Left lung (tissue), 4 donors: ENCODE measurements at regions not wholly inside any gene's neighbourhood (a gene's known extent, or its start where the extent isn't known, plus 50 kb on each side); places are given as distances from the start of the nearest gene placed in this dataset.

ENCODE experiments used
- ATAC-seq: fragments of 200-7000 bp; cut with Tn5 transposase; one replicate; pipeline ENCODE4 v1.9.1; 2020; ENCODE audit warnings: moderate library complexity
- DNase-seq, 4 donors: peaks; one replicate each; pipeline ENCODE4 v3.0.0-alpha.2; 2013 to 2020
- H3K27ac ChIP-seq, 2 donors: fragments of 200-600 bp; sonication (generic) in 1 of 2; one replicate each; pipeline versions ENCODE4 v1.5.0 to v1.8.0; 2020 to 2021
- H3K27me3 ChIP-seq, 2 donors: fragments of 200-600 bp; sonication (generic) in 1 of 2; one replicate each; pipeline versions ENCODE4 v1.5.0 to v1.8.0; 2020 to 2021
- H3K36me3 ChIP-seq, 2 donors: fragments of 200-600 bp; sonication (generic) in 1 of 2; one replicate each; pipeline versions ENCODE4 v1.5.0 to v1.8.0; 2020 to 2021
- H3K4me1 ChIP-seq, 2 donors: fragments of 200-600 bp; one replicate each; pipeline ENCODE4 v1.8.0; 2021
- H3K4me3 ChIP-seq, 2 donors: fragments of 200-600 bp; sonication (generic) in 1 of 2; one replicate each; pipeline versions ENCODE4 v1.5.0 to v1.8.0; 2020 to 2021; ENCODE audit warnings: mild to moderate bottlenecking in 1 of 2
- H3K9me3 ChIP-seq, 2 donors: fragments of 200-600 bp; sonication (generic) in 1 of 2; one replicate each; pipeline versions ENCODE4 v1.5.0 to v1.8.0; 2020 to 2021
- intact Hi-C, 2 donors: fragments of 100-400 bp; cut with DNase I; formaldehyde crosslinking; loops; one replicate each; pipeline versions ENCODE4 v1.11.2 to v1.14.2; 2022
- TF ChIP-seq, protein P1 (sequence below), 2 donors: fragments of 200-600 bp; sonication (generic) in 1 of 2; IDR thresholded peaks; one replicate each; pipeline versions ENCODE4 v1.5.0 to v1.8.0; 2021; ENCODE audit warnings: antibody characterized with exemption in 2 of 2
- donor health status: DM: no; HTN: yes; CAD: no.
- donor health status: DM: no; HTN: no; CAD: no.

DNA sequence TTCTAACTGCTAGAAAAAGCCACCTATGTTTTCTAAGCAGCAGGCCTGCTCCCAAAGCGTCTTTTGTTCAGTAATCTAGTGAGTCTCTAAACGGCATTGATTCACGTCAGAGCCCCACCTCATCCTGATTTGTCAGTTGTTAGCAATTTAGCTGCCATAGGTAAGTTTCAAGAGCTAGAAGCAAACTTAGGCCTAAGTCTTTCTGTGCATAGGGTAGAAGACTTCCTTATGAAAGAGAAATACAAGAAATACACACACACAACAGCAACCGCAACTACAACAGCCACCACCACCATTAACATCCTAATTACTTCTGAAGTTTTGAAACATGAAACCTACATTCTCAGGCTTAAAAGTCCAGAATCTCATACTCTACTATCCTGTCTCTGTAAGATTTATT, 531.1 kb upstream of the SPANXN1 start:
- Histone ChIP-seq H3K4me3 (no peak overlapping the region), H3K27ac (no peak overlapping the region), H3K9me3 (no peaks in the 10 kb centered on the region), H3K4me1 (no peaks in the 10 kb centered on the region), H3K27me3 (no peaks in the 10 kb centered on the region), H3K36me3 (no peaks in the 10 kb centered on the region)
- DNase-seq (no peak), ATAC-seq (no peak)
- TF ChIP-seq, protein P1, sequence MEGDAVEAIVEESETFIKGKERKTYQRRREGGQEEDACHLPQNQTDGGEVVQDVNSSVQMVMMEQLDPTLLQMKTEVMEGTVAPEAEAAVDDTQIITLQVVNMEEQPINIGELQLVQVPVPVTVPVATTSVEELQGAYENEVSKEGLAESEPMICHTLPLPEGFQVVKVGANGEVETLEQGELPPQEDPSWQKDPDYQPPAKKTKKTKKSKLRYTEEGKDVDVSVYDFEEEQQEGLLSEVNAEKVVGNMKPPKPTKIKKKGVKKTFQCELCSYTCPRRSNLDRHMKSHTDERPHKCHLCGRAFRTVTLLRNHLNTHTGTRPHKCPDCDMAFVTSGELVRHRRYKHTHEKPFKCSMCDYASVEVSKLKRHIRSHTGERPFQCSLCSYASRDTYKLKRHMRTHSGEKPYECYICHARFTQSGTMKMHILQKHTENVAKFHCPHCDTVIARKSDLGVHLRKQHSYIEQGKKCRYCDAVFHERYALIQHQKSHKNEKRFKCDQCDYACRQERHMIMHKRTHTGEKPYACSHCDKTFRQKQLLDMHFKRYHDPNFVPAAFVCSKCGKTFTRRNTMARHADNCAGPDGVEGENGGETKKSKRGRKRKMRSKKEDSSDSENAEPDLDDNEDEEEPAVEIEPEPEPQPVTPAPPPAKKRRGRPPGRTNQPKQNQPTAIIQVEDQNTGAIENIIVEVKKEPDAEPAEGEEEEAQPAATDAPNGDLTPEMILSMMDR (IDR thresholded peaks at IDR 0.05) = no peak
- intact Hi-C loops = no loop called here

DNA sequence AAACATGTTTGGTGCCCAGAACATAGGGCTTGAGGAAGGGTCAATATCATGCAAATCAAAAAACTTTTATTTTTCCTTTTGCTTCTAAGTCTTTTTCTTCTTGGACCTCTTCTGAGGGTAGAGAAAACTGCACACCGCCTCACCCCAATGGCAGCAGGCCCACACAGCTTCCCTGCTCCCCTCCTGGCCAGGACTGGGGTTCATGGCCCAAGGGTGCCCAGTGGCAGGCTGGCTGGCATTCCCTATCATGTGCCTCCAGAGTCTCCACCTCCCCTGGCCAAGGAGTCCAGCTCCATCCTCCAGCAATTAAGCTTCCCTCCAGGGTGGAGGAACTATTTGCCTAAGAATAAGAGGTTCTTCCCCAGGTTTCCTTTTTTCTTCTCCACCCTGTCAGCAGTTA, 529.6 kb upstream of the SPANXN1 start:
- no peak overlapping the region for H3K27ac ChIP-seq
- no peaks in the 10 kb centered on the region for H3K27me3 ChIP-seq
- TF ChIP-seq, protein P1 (IDR thresholded peaks at IDR 0.05) = no peak
- intact Hi-C loops = no loop called here
- no peak for ATAC-seq
- H3K36me3 ChIP-seq = no peaks in the 10 kb centered on the region
- no peaks in the 10 kb centered on the region for H3K4me1 ChIP-seq
- no peak for DNase-seq
- no peak overlapping the region for H3K4me3 ChIP-seq
- no peaks in the 10 kb centered on the region for H3K9me3 ChIP-seq

DNA sequence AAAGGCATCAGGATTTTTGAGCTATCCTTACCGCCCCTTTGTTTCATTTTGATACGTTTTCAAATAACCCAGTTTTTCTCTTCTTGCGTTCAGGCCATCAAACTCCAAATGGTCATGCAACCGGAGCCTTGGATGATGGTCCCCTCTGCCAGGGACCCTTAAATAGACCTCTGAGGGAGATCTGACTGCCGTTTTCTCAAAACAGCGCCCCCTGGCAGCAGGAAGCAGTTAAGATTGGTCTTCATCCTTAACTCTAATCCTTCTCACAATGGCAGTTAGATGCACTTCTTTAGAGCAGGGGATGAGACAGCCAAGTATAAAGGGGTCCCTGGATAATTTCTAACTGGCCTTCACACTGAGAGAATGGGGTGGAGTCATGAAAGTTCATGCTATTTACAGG, 525.0 kb upstream of the SPANXN1 start:
- no peak for ATAC-seq
- intact Hi-C loops = no loop called here
- Histone ChIP-seq H3K27ac (no peak overlapping the region), H3K4me1 (no peaks in the 10 kb centered on the region), H3K4me3 (no peak overlapping the region), H3K36me3 (no peaks in the 10 kb centered on the region), H3K27me3 (no peaks in the 10 kb centered on the region), H3K9me3 (no peaks in the 10 kb centered on the region)
- DNase-seq = no peak
- TF ChIP-seq, protein P1 (IDR thresholded peaks at IDR 0.05) = no peak

DNA sequence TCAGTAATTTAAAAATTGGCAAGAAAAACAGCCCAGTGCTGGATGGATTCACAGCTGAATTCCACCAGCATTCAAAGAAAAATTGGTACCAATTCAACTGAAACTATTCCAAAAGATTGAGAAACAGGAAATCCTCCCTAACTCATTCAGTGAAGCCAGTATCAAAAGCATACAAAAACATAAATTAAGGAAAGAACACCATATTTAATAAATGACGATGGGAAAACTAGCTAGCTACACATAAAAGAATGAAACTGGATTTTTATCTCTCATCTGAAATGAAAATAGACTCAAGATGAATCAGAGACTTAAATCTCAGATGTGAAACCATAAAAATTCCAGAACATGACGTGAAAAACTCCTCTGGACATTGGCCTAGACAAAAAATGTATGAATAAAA, 516.8 kb upstream of the SPANXN1 start:
- ATAC-seq (no peak), DNase-seq (no peak)
- Histone ChIP-seq H3K4me1 (no peaks in the 10 kb centered on the region), H3K9me3 (no peaks in the 10 kb centered on the region), H3K4me3 (no peak overlapping the region), H3K27ac (no peak overlapping the region), H3K36me3 (no peaks in the 10 kb centered on the region), H3K27me3 (no peaks in the 10 kb centered on the region)
- intact Hi-C loops = no loop called here
- TF ChIP-seq, protein P1 (IDR thresholded peaks at IDR 0.05) = no peak

DNA sequence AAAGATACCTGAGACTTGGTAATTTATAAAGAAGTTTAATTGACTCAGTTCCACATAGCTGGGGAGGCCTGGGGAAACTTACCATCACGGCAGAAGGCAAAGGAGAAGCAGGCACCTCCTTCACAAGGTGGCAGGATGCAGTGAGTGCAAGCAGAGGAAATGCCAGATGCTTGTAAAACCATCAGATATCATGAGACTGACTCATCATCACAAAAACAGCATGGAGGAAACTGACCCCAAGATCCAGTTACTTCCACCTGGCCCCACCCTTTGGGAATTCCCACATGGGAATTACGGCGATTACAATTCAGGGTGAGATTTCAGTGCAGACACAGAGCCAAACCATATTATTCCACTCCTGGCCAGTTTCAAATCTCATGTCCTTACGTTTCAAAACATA, 514.7 kb upstream of the SPANXN1 start:
- DNase-seq = no peak
- no peak overlapping the region for H3K4me3 ChIP-seq
- H3K27me3 ChIP-seq = no peaks in the 10 kb centered on the region
- no peaks in the 10 kb centered on the region for H3K4me1 ChIP-seq
- H3K36me3 ChIP-seq = no peaks in the 10 kb centered on the region
- TF ChIP-seq, protein P1 (IDR thresholded peaks at IDR 0.05) = no peak
- intact Hi-C loops = no loop called here
- ATAC-seq = no peak
- no peak overlapping the region for H3K27ac ChIP-seq
- no peaks in the 10 kb centered on the region for H3K9me3 ChIP-seq
